ENCODE measurements at regions not wholly inside any gene's neighbourhood (a gene's known extent, or its start where the extent isn't known, plus 50 kb on each side); places are given as distances from the start of the nearest gene placed in this dataset.

DNA sequence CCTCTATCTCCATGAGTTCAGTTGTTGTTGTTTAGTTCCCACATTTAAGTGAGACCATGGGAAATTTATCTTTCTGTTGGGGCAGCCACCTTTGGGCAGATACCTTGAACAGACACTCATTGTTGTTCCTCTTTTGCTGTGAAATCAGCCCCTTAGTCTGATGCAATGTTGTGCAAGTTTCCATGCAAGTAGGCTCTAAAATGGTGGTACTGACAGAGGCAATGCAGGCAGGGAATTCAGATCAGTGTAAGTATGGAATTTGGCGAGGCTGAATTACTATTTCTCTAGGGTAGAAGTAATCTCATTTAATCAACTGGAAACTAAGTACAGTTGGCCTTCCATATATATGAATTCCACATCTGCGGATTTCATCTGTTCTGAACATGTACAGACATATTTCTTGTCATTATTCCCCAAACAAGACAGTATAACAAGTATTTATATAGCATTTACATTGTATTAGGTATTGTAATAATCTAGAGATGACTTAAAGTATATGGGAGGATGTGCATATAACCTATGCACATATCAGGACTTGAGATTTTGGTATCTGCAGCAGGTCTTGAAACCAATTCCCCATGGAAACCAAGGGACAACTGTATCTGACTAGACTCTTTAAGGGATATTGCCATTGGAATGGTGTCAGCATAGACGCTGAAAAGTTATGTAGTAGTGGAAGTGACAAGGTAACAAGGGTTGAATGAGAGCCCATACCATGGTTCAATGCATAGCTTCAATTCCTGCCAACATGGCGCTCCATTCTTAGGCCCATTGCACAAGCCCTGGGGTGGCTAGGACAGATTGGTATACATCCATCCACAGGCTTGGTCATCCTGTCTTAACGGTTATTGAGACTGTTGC lies 281.5 kb upstream of the HTR2A start:
- TF ChIP-seq ZNF609 (CRISPR knock-in tag; IDR thresholded peaks at IDR 0.05; ENCODE audit: borderline replicate concordance) (no peak), DMTF1 (CRISPR knock-in tag; IDR thresholded peaks at IDR 0.05) (no peak), ZNF337 (CRISPR knock-in tag; IDR thresholded peaks at IDR 0.05; ENCODE audit: borderline replicate concordance, low read depth) (no peak), ZNF747 (CRISPR knock-in tag; IDR thresholded peaks at IDR 0.05; ENCODE audit: borderline replicate concordance) (no peak)
- TF ChIP-seq, protein P1, sequence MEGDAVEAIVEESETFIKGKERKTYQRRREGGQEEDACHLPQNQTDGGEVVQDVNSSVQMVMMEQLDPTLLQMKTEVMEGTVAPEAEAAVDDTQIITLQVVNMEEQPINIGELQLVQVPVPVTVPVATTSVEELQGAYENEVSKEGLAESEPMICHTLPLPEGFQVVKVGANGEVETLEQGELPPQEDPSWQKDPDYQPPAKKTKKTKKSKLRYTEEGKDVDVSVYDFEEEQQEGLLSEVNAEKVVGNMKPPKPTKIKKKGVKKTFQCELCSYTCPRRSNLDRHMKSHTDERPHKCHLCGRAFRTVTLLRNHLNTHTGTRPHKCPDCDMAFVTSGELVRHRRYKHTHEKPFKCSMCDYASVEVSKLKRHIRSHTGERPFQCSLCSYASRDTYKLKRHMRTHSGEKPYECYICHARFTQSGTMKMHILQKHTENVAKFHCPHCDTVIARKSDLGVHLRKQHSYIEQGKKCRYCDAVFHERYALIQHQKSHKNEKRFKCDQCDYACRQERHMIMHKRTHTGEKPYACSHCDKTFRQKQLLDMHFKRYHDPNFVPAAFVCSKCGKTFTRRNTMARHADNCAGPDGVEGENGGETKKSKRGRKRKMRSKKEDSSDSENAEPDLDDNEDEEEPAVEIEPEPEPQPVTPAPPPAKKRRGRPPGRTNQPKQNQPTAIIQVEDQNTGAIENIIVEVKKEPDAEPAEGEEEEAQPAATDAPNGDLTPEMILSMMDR (CRISPR knock-in tag; IDR thresholded peaks at IDR 0.05), result no peak

Data from HepG2 (cell line).